ENCODE measurements at regions not wholly inside any gene's neighbourhood (a gene's known extent, or its start where the extent isn't known, plus 50 kb on each side); places are given as distances from the start of the nearest gene placed in this dataset.

DNA sequence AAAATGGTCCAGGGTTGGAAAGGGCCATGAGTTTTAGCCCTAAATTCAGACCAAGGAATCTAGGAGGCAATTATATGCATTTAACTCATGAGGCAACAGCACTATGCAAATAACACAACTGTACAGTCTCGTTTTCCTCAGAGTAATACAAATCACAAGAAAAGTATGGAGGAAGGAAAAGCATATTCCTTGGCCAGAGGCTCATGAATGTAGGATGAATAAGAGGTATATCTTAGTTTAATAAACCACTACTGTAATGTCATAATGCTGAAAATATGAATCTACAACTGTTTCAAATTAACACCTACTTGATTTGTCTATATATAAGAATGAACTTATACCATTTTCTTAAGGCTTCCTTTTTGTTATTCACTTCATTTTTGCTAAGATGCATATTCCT, 252.5 kb upstream of the TANK start:
- TF ChIP-seq CTCF (IDR thresholded peaks at IDR 0.05): no peak
- TF ChIP-seq POLR2A (IDR thresholded peaks at IDR 0.05): no peak

Data from Peyer's patch (tissue), 4 donors.